KMS-11 (cell line): ENCODE measurements at regions not wholly inside any gene's neighbourhood (a gene's known extent, or its start where the extent isn't known, plus 50 kb on each side); places are given as distances from the start of the nearest gene placed in this dataset.
"Not testable (repeated sequence)": the region's sequence is repeated elsewhere in the genome, so short reads cannot be mapped to it uniquely, and the experiment has no call there.

ENCODE experiments used
- H2AFZ ChIP-seq: fragments of 200-600 bp; sonication (generic); 2 replicates; pipeline ENCODE4 v1.6.1; 2016; ENCODE audit warnings: antibody characterized with exemption, mixed run types, low read depth
- H3K27ac ChIP-seq: fragments of 200-600 bp; sonication (generic); 2 replicates; pipeline ENCODE4 v1.6.1; 2016; ENCODE audit warnings: mild to moderate bottlenecking, mixed run types
- H3K27me3 ChIP-seq: fragments of 200-600 bp; sonication (generic); 2 replicates; pipeline ENCODE4 v1.6.1; 2017; ENCODE audit warnings: mild to moderate bottlenecking, low read depth, mixed run types, moderate library complexity; ENCODE audit not compliant: insufficient read depth
- H3K36me3 ChIP-seq: fragments of 200-600 bp; sonication (generic); 2 replicates; pipeline ENCODE4 v1.6.1; 2017; ENCODE audit warnings: mild to moderate bottlenecking, mixed run types; ENCODE audit not compliant: insufficient read depth
- H3K4me1 ChIP-seq: fragments of 200-600 bp; sonication (generic); 2 replicates; pipeline ENCODE4 v1.6.1; 2016; ENCODE audit warnings: mild to moderate bottlenecking, low read depth, mixed run types; ENCODE audit not compliant: poor library complexity, severe bottlenecking
- H3K4me2 ChIP-seq: fragments of 200-600 bp; sonication (generic); 2 replicates; pipeline ENCODE4 v1.7.0; 2016; ENCODE audit warnings: mild to moderate bottlenecking, mixed run types
- H3K4me3 ChIP-seq: fragments of 200-600 bp; sonication (generic); IDR thresholded peaks from 2 replicates; pipeline ENCODE4 v1.6.1; 2017; ENCODE audit warnings: low read depth, low read length, mixed read lengths; ENCODE audit not compliant: insufficient read depth
- H3K79me2 ChIP-seq: fragments of 200-600 bp; sonication (generic); 2 replicates; pipeline ENCODE4 v1.6.1; 2016; ENCODE audit warnings: low read depth, mixed run types; ENCODE audit not compliant: insufficient read depth
- H3K9ac ChIP-seq: fragments of 200-600 bp; sonication (generic); 2 replicates; pipeline ENCODE4 v1.6.1; 2016; ENCODE audit warnings: mild to moderate bottlenecking, mixed run types
- H4K20me1 ChIP-seq: fragments of 200-600 bp; sonication (generic); 2 replicates; pipeline ENCODE4 v1.6.1; 2016; ENCODE audit warnings: mild to moderate bottlenecking, mixed run types; ENCODE audit not compliant: insufficient read depth
- TF ChIP-seq, protein P1 (sequence below): fragments of 200-600 bp; sonication (generic); conservative IDR thresholded peaks from 2 replicates; pipeline ENCODE4 v1.6.1; 2017; ENCODE audit warnings: low read depth, mild to moderate bottlenecking, antibody characterized with exemption, low read length, moderate library complexity, mixed read lengths

DNA sequence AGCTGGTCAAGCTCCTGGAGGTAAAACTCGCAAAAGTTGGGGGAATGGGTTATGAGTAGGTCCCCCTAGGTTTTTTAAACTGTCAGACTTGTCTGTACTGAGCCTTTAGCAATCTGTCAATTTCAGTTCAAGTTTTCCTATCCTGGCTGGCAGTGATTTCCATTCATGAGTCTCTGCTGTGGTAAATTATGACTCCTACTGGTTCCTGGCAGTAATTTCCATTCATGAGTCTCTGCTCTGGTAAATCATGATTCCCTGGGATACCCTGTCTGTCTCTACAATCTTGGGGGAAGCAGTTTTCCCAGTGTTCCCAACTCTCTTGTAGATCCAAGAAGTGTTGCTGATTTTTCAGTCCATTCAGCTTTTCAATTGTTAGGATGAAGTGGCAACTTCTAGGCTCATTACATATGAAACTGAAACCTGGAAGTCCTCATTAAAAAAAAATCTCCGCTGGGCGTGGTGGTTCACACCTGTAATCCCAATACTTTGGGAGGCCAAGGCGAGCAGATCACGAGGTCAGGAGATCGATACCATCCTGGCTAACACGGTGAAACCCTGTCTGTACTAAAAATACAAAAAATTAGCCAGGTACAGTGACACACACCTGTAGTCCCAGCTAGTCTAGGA is 91.3 kb upstream of the GPBP1 start:
- no peaks in the 10 kb centered on the region for H4K20me1 ChIP-seq
- no peak overlapping the region for H3K4me2 ChIP-seq
- H2AFZ ChIP-seq, result no peak overlapping the region
- no peaks in the 10 kb centered on the region for H3K4me1 ChIP-seq
- H3K9ac ChIP-seq, result no peak overlapping the region
- TF ChIP-seq, protein P1, sequence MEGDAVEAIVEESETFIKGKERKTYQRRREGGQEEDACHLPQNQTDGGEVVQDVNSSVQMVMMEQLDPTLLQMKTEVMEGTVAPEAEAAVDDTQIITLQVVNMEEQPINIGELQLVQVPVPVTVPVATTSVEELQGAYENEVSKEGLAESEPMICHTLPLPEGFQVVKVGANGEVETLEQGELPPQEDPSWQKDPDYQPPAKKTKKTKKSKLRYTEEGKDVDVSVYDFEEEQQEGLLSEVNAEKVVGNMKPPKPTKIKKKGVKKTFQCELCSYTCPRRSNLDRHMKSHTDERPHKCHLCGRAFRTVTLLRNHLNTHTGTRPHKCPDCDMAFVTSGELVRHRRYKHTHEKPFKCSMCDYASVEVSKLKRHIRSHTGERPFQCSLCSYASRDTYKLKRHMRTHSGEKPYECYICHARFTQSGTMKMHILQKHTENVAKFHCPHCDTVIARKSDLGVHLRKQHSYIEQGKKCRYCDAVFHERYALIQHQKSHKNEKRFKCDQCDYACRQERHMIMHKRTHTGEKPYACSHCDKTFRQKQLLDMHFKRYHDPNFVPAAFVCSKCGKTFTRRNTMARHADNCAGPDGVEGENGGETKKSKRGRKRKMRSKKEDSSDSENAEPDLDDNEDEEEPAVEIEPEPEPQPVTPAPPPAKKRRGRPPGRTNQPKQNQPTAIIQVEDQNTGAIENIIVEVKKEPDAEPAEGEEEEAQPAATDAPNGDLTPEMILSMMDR, result no peak
- H3K79me2 ChIP-seq, result no peaks in the 10 kb centered on the region
- H3K27me3 ChIP-seq, result no peaks in the 10 kb centered on the region
- no peaks in the 10 kb centered on the region for H3K36me3 ChIP-seq
- no peak overlapping the region for H3K27ac ChIP-seq
- H3K4me3 ChIP-seq, result no peak overlapping the region

DNA sequence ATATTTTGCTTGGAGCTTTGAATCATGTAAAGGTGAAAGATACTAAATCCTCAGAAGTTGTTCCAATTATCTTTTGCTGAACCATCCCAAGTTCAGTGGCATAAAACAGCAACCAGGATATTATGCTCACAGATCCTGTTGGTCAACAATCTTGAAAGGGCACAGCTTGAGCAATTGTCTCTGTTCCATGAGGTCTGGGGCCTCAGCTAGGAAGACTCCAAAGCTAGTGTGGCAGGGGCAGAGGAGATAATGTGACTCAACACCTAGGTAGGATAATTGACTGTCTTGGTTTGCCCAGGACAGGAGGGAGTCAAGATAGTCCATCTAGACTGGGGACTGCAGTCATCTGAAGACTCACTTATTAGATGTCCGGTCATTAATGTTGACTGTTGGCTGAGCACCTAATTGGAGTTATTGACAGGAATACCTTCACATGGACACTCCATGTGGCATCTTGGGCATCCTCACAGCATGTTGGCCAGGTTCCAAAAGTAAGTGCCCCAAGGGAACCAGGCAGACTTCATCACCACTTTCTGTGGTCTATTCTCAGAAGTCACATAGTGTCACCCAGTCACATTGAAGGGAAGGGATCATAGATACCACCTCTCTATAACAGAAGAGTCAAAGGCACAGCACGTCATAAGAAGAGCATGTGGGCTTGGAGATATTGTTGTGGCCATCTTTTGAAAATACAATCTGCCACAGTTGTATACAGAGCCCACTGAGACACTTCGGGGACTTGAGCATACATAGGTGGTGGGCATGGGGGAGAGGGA is 88.4 kb upstream of the GPBP1 start:
- Histone ChIP-seq H3K79me2 (no peaks in the 10 kb centered on the region), H3K27me3 (no peaks in the 10 kb centered on the region), H3K36me3 (no peaks in the 10 kb centered on the region), H3K9ac (no peak overlapping the region), H3K4me1 (no peaks in the 10 kb centered on the region), H3K27ac (no peak overlapping the region), H3K4me2 (no peak overlapping the region), H3K4me3 (no peak overlapping the region), H2AFZ (no peak overlapping the region), H4K20me1 (no peaks in the 10 kb centered on the region)
- TF ChIP-seq, protein P1, result no peak

DNA sequence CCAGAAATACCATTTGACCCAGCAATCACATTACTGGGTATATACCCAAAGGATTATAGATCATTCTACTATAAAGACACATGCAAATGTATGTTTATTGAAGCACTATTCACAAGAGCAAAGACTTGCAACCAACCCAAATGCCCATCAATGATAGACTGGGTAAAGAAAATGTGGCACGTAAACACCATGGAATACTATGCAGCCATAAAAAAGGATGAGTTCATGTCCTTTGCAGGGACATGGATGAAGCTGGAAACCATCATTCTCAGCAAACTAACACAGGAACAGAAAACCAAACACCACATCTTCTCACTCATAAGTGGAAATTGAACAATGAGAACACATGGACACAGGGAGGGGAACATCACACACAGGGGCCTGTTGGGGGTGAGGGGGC is 85.9 kb upstream of the GPBP1 start:
- not testable (repeated sequence) for H3K4me2 ChIP-seq, H3K79me2 ChIP-seq, H3K4me1 ChIP-seq, H3K4me3 ChIP-seq, H3K36me3 ChIP-seq, H4K20me1 ChIP-seq, H2AFZ ChIP-seq, H3K9ac ChIP-seq, H3K27me3 ChIP-seq, H3K27ac ChIP-seq

DNA sequence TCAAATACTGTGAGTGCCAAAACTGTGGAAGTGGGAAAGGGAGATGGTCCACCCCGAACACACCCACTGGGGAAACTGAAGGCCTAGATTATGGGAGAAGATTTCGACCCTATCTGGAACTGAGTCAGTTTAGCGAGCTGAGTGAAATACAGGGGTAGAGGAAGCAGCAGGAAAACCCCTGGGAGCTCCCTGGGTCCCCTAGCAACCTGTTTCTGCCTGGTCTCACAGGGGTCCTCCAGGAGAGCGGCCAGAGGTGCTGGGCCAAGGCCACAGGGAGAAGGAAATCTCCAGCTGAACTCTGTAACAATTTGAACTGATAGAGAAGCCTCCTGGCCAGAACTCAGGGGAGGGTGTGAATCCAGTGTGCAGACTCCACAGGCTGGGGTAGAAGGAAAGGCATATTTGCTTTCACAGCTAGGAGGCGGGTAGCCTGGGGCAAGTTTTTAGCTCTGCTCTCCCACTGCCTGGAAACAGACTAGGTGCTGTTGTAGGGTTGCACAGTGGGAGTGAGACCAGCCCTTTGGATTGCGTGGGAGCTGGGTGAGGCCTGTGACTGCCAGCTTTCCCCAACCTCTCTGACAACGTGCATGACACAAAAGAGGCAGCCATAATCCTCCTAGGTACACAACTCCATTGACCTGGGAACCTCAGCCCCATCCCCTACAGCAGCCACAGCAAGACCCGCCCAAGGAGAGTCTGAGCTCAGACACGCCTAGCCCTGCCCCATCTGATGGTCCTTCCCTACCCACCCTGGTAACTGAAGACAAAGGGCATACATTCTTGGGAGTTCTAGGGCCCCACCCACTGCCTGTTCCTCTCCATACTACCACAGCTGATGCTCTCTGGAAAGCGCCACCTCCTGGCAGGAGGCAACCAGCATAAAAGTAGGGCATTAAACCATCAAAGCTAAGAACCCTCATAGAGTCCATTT is 78.8 kb upstream of the GPBP1 start:
- no peak overlapping the region for H2AFZ ChIP-seq
- H3K27ac ChIP-seq, result no peak overlapping the region
- H3K4me2 ChIP-seq, result no peak overlapping the region
- H3K4me1 ChIP-seq, result no peaks in the 10 kb centered on the region
- no peaks in the 10 kb centered on the region for H3K79me2 ChIP-seq
- no peaks in the 10 kb centered on the region for H3K27me3 ChIP-seq
- H3K4me3 ChIP-seq, result no peak overlapping the region
- no peaks in the 10 kb centered on the region for H4K20me1 ChIP-seq
- TF ChIP-seq, protein P1, result no peak; the same call in 1 of the 2 replicates
- H3K36me3 ChIP-seq, result no peaks in the 10 kb centered on the region
- no peak overlapping the region for H3K9ac ChIP-seq
